PC-9 (cell line): ENCODE measurements at regions not wholly inside any gene's neighbourhood (a gene's known extent, or its start where the extent isn't known, plus 50 kb on each side); places are given as distances from the start of the nearest gene placed in this dataset.

Experiments
- BruUV-seq: library from RNA; stranded (reverse); fragments of 400-500 nt; replicated peaks from 2 replicates; lab custom pipeline; 2021; lab: Mats Ljungman, UMichigan
- CTCF ChIA-PET: fragments of 300-600 bp; sonication (Branson Sonifier 250); formaldehyde crosslinking; loops from one replicate; lab custom pipeline; 2022; ENCODE audit warnings: antibody characterized with exemption; lab: Charles Lee
- POLR2A ChIA-PET: fragments of 300-600 bp; sonication (Branson Sonifier 250); formaldehyde crosslinking; loops from one replicate; lab custom pipeline; 2022; ENCODE audit warnings: antibody characterized with exemption; ENCODE audit not compliant: unreplicated experiment; lab: Charles Lee
- DNase-seq, 2 experiments: peaks; one replicate each; pipeline versions ENCODE4 v3.0.0 to v3.0.0-alpha.2; 2015 to 2022; ENCODE audit warnings: mixed read lengths in 1 of 2
- H2AFZ ChIP-seq: fragments of 200-600 bp; sonication (generic); 2 replicates; pipeline ENCODE4 v1.8.1; 2017; ENCODE audit warnings: antibody characterized with exemption
- H3F3A ChIP-seq: fragments of 200-600 bp; sonication (generic); 2 replicates; pipeline ENCODE4 v1.8.1; 2017; ENCODE audit warnings: antibody characterized with exemption, mild to moderate bottlenecking, low read depth; ENCODE audit not compliant: insufficient read depth
- H3K27ac ChIP-seq: fragments of 200-600 bp; sonication (generic); 2 replicates; pipeline ENCODE4 v1.6.1; 2016; ENCODE audit warnings: mixed run types
- H3K27me3 ChIP-seq: fragments of 200-600 bp; sonication (generic); 2 replicates; pipeline ENCODE4 v1.6.1; 2016; ENCODE audit warnings: low read depth, mixed run types; ENCODE audit not compliant: insufficient read depth
- H3K36me3 ChIP-seq: fragments of 200-600 bp; sonication (generic); 2 replicates; pipeline ENCODE4 v1.6.1; 2016; ENCODE audit warnings: low read depth, mixed run types
- H3K4me1 ChIP-seq: fragments of 200-600 bp; sonication (generic); replicated peaks from 2 replicates; pipeline ENCODE4 v1.6.1; 2016; ENCODE audit warnings: mixed run types; ENCODE audit not compliant: insufficient read depth
- H3K4me2 ChIP-seq: fragments of 200-600 bp; sonication (generic); 2 replicates; pipeline ENCODE4 v1.6.1; 2017; ENCODE audit warnings: mixed run types
- H3K4me3 ChIP-seq: fragments of 200-600 bp; sonication (generic); 2 replicates; pipeline ENCODE4 v1.6.1; 2016; ENCODE audit warnings: mixed run types
- H3K79me2 ChIP-seq: fragments of 200-600 bp; sonication (generic); 2 replicates; pipeline ENCODE4 v1.6.1; 2017; ENCODE audit warnings: low read depth, mixed run types
- H3K9me2 ChIP-seq: fragments of 200-600 bp; sonication (generic); 2 replicates; pipeline ENCODE4 v1.8.1; 2017; ENCODE audit warnings: mild to moderate bottlenecking; ENCODE audit not compliant: insufficient read depth
- H3K9me3 ChIP-seq: fragments of 200-600 bp; sonication (generic); 2 replicates; pipeline ENCODE4 v1.8.1; 2016; ENCODE audit warnings: low read depth; ENCODE audit not compliant: insufficient read depth
- H4K20me1 ChIP-seq: fragments of 200-600 bp; sonication (generic); 2 replicates; pipeline ENCODE4 v1.8.1; 2017; ENCODE audit not compliant: insufficient read depth
- EZH2 ChIP-seq: fragments of 200-600 bp; sonication (generic); IDR thresholded peaks from 2 replicates; pipeline ENCODE4 v1.8.0; 2017; ENCODE audit warnings: antibody characterized with exemption, low read depth
- intact Hi-C: fragments of 100-400 bp; cut with micrococcal nuclease; formaldehyde crosslinking; loops from one replicate; pipeline ENCODE4 v1.10.0; 2022; ENCODE audit not compliant: unreplicated experiment
- TF ChIP-seq, protein P1 (sequence below): fragments of 200-600 bp; sonication (generic); conservative IDR thresholded peaks from 2 replicates; pipeline ENCODE4 v1.6.1; 2017; ENCODE audit warnings: mixed run types, antibody characterized with exemption, mild to moderate bottlenecking, moderate library complexity

GRCh38 chr3:187519428-187519890 lies 150.7 kb downstream of the SST start:
- intact Hi-C loops = no loop called here
- Histone ChIP-seq H3K4me3 (no peak overlapping the region), H2AFZ (no peak overlapping the region), H3K27ac (no peak overlapping the region), H3K4me2 (no peak overlapping the region), H3F3A (no peaks in the 10 kb centered on the region), H4K20me1 (no peaks in the 10 kb centered on the region), H3K27me3 (peaks cover 66% of the 10 kb centered on the region), H3K9me2 (no peaks in the 10 kb centered on the region), H3K79me2 (no peaks in the 10 kb centered on the region), H3K4me1 (no peaks in the 10 kb centered on the region), H3K9me3 (no peaks in the 10 kb centered on the region), H3K36me3 (no peaks in the 10 kb centered on the region)
- CTCF ChIA-PET = no interaction called here
- TF ChIP-seq, protein P1, sequence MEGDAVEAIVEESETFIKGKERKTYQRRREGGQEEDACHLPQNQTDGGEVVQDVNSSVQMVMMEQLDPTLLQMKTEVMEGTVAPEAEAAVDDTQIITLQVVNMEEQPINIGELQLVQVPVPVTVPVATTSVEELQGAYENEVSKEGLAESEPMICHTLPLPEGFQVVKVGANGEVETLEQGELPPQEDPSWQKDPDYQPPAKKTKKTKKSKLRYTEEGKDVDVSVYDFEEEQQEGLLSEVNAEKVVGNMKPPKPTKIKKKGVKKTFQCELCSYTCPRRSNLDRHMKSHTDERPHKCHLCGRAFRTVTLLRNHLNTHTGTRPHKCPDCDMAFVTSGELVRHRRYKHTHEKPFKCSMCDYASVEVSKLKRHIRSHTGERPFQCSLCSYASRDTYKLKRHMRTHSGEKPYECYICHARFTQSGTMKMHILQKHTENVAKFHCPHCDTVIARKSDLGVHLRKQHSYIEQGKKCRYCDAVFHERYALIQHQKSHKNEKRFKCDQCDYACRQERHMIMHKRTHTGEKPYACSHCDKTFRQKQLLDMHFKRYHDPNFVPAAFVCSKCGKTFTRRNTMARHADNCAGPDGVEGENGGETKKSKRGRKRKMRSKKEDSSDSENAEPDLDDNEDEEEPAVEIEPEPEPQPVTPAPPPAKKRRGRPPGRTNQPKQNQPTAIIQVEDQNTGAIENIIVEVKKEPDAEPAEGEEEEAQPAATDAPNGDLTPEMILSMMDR = no peak
- no peak for TF ChIP-seq EZH2
- POLR2A ChIA-PET = no interaction called here
- DNase-seq = no peak
- no TSS peak for BruUV-seq

DNA sequence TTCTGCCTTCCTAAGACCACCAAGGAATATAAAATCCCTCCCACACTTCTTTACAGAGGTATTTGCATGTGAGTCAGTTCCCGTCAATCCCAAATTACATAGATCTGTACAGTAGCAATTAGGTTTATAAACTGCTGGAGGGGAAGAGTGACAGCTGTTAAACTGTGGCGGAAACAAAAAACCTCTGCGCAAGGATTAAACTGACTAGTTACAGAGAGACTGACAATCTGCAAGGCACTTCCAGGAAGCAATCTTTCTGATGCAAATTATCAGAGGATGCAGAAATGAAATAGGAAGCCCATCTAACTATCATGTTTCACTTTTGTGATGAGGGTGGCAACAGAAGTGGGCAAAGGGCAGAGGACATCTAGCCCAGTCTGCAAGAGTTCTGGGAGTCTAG lies 150.4 kb downstream of the RTP4 start:
- Histone ChIP-seq H2AFZ (no peak overlapping the region), H3F3A (no peaks in the 10 kb centered on the region), H3K27me3 (peaks cover 61% of the 10 kb centered on the region), H3K79me2 (no peaks in the 10 kb centered on the region), H3K4me3 (no peak overlapping the region), H3K27ac (no peak overlapping the region), H4K20me1 (no peaks in the 10 kb centered on the region), H3K36me3 (no peaks in the 10 kb centered on the region), H3K4me2 (no peak overlapping the region), H3K4me1 (no peaks in the 10 kb centered on the region), H3K9me2 (no peaks in the 10 kb centered on the region), H3K9me3 (no peaks in the 10 kb centered on the region)
- intact Hi-C loops = no loop called here
- no peak for DNase-seq
- POLR2A ChIA-PET = no interaction called here
- TF ChIP-seq, protein P1 = no peak
- no peak for TF ChIP-seq EZH2
- no TSS peak for BruUV-seq
- CTCF ChIA-PET = no interaction called here

DNA sequence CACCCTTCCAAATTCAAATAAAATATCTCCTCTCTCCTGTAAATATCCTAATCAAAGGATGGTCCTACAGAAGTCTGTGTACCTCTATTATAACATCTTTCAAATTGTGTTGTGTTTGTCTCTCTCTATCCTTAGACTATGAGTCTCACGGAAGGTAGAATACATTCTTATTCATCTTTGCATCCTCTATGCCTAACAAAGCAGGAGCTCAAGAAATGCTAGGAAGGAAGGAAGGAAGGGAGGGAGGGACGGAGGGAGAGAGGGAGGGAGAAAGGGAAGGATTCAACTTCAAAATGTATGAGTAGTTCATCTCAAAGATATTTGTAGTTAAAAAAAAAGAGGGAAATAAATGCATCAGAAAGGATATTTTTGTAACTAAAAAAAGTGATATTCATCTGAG lies 150.0 kb downstream of the RTP4 start:
- no peak for DNase-seq
- H3K36me3 ChIP-seq = no peaks in the 10 kb centered on the region
- no peak for TF ChIP-seq EZH2
- TF ChIP-seq, protein P1 = no peak
- ChIA-PET POLR2A (no interaction called here), CTCF (no interaction called here)
- H4K20me1 ChIP-seq = no peaks in the 10 kb centered on the region
- H2AFZ ChIP-seq = no peak overlapping the region
- BruUV-seq = no TSS peak
- H3K9me2 ChIP-seq = no peaks in the 10 kb centered on the region
- no peak overlapping the region for H3K27ac ChIP-seq
- no peak overlapping the region for H3K4me2 ChIP-seq
- no peaks in the 10 kb centered on the region for H3F3A ChIP-seq
- no peaks in the 10 kb centered on the region for H3K79me2 ChIP-seq
- H3K9me3 ChIP-seq = no peaks in the 10 kb centered on the region
- intact Hi-C loops = no loop called here
- H3K4me3 ChIP-seq = no peak overlapping the region
- peaks cover 65% of the 10 kb centered on the region for H3K27me3 ChIP-seq
- H3K4me1 ChIP-seq = no peaks in the 10 kb centered on the region
